Heart right ventricle (tissue), 16 donors: ENCODE measurements at regions not wholly inside any gene's neighbourhood (a gene's known extent, or its start where the extent isn't known, plus 50 kb on each side); places are given as distances from the start of the nearest gene placed in this dataset.
A peak's percentile ranks its signal among the peaks of the same experiment; 100 is the strongest.

Source experiments
- ATAC-seq, 8 donors: fragments of 200-7000 bp; cut with Tn5 transposase; one replicate each; pipeline ENCODE4 v1.9.1; 2020; ENCODE audit warnings: mild to moderate bottlenecking in 8 of 8, moderate library complexity in 8 of 8, moderate number of reproducible peaks in 1 of 8
- DNase-seq, 2 donors: peaks; one replicate each; pipeline ENCODE4 v3.0.0-alpha.2; 2020
- H3K27ac ChIP-seq, 10 donors: fragments of 200-600 bp; sonication (generic) in 2 of 10; one replicate each; pipeline versions ENCODE4 v1.5.0 to v1.8.0; 2020 to 2022; ENCODE audit warnings: mild to moderate bottlenecking in 3 of 10
- H3K27me3 ChIP-seq, 7 donors: fragments of 200-600 bp; one replicate each; pipeline ENCODE4 v1.8.0; 2021 to 2022; ENCODE audit warnings: mild to moderate bottlenecking in 2 of 7
- H3K36me3 ChIP-seq, 9 donors: fragments of 200-600 bp; sonication (generic) in 1 of 9; one replicate each; pipeline versions ENCODE4 v1.5.0 to v1.8.0; 2020 to 2022; ENCODE audit warnings: mild to moderate bottlenecking in 2 of 9
- H3K4me1 ChIP-seq, 9 donors: fragments of 200-600 bp; sonication (generic) in 1 of 9; one replicate each; pipeline versions ENCODE4 v1.5.0 to v1.8.0; 2020 to 2022; ENCODE audit warnings: mild to moderate bottlenecking in 4 of 9
- H3K4me3 ChIP-seq, 10 donors: fragments of 200-600 bp; sonication (generic) in 2 of 10; one replicate each; pipeline versions ENCODE4 v1.5.0 to v1.8.0; 2020 to 2022; ENCODE audit warnings: mild to moderate bottlenecking in 7 of 10, moderate library complexity in 2 of 10
- H3K9me3 ChIP-seq, 11 donors: fragments of 200-600 bp in 10 of 11; sonication (generic) in 2 of 11; one replicate each; pipeline versions ENCODE4 v1.5.0 to v1.8.0; 2013 to 2022; ENCODE audit warnings: mild to moderate bottlenecking in 2 of 11, control low read depth in 1 of 11, moderate library complexity in 1 of 11
- WGBS, 2 donors: extraction: QIAGEN DNeasy Blood & Tissue Kit; methylation state at CpG; one replicate each; pipeline ENCODE4 v1.1.7; 2013; ENCODE audit warnings: inconsistent platforms in 1 of 2; 5-methylcytosine and 5-hydroxymethylcytosine counted together
- intact Hi-C, 10 donors: fragments of 100-400 bp; cut with DNase I; formaldehyde crosslinking; loops; one replicate each; pipeline versions ENCODE4 v1.11.1 to v1.14.2; 2022
- TF ChIP-seq, protein P1 (sequence below), 9 donors: fragments of 200-600 bp; sonication (generic) in 2 of 9; IDR thresholded peaks; one replicate each; pipeline versions ENCODE4 v1.5.0 to v1.8.0; 2021 to 2022; ENCODE audit warnings: antibody characterized with exemption in 9 of 9, mild to moderate bottlenecking in 5 of 9, moderate library complexity in 1 of 9
- donor health status: Arrhythmogenic right ventricular cardiomyopathy.
- donor health status: ischemic (EF 13 %, LVEDD 7.1; RV severe dilation, severe dysfunction).
- donor health status: healthy with polysubstance abuse.
- donor health status: DM: no; HTN: yes; CAD: no.
- donor health status: DM: no; HTN: no; CAD: no.
- donor health status: ischemic (EF 25% LVEDD 6.9; RV normal size, moderate dysfunction).
- donor health status: ischemic (EF 25% LVEDD 5.7; RV mildly dilated, moderate dysfunction).
- donor health status: healthy.
- donor health status: DM: yes; HTN: yes; CAD: no.
- donor health status: Ischemic cardiomyopathy.
- donor health status: ischemic (EF 35%, LVEDD 5.7; RV mildly dilated, moderate dysfunction).
- donor health status: nonischemic (EF 11% LVEDD 7.7; RV severe dilation, severe dysfunction).
- donor health status: DM: yes; HTN: yes; CAD: no.
- donor health status: PGD.
- donor health status: ischemic (EF 29% LVEDD 5.4; RV normal size, mild dysfunction).
- donor health status: nonischemic (EF 23%, LVEDD 6.1; RV moderate dilation, normal function).

DNA sequence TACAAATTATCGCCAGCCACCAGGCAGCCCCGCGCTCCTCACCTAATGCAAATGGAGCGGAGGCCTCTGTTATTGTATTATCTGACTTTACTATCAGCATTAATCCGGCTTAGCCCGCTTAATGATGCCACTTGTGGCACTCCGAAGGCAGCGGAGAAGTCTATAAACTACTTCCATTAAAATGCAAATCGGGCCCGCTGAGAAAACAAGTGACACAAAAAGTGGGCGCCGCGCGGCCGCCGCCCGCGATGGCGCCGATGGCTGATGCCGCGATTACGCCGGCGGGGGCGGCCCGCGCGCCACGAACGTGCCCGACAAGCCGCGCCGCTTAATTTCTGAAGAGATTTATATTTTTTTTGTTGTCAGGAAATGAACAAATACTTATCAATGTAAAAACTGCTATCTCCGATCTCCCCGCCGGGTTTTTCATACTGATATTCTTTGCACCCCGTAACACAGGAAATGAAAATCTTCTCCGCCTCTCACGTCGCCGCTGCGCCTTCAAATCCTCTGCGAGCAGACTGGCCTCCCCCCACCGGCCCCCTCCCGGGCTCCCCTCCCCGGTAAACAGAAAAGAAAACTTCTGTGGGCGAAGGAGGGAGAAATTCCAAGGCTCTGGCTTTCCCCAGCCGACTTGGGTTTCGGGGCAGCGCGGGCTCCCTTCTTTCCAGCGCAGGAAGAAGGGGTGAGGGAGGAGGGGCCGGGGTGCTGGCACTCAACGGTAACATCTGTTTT is 221.8 kb downstream of the INSIG2 start:
- Histone ChIP-seq H3K4me3 (peak overlapping the region; percentile 2 to 61 (median 52)), H3K9me3 (peaks cover 0 to 8% (median 0%) of the 10 kb centered on the region in 11 donors), H3K27ac (peak overlapping the region in 2 of 10 donors; percentile 17 to 79), H3K27me3 (peaks cover 0 to 66% (median 62%) of the 10 kb centered on the region in 7 donors), H3K36me3 (no peaks in the 10 kb centered on the region), H3K4me1 (peaks cover 0 to 7% (median 0%) of the 10 kb centered on the region in 9 donors)
- TF ChIP-seq, protein P1, sequence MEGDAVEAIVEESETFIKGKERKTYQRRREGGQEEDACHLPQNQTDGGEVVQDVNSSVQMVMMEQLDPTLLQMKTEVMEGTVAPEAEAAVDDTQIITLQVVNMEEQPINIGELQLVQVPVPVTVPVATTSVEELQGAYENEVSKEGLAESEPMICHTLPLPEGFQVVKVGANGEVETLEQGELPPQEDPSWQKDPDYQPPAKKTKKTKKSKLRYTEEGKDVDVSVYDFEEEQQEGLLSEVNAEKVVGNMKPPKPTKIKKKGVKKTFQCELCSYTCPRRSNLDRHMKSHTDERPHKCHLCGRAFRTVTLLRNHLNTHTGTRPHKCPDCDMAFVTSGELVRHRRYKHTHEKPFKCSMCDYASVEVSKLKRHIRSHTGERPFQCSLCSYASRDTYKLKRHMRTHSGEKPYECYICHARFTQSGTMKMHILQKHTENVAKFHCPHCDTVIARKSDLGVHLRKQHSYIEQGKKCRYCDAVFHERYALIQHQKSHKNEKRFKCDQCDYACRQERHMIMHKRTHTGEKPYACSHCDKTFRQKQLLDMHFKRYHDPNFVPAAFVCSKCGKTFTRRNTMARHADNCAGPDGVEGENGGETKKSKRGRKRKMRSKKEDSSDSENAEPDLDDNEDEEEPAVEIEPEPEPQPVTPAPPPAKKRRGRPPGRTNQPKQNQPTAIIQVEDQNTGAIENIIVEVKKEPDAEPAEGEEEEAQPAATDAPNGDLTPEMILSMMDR (IDR thresholded peaks at IDR 0.05), result no peak
- DNase-seq (peak in 1 of 2 donors; percentile 13), ATAC-seq (peak in 1 of 8 donors; percentile 28)
- intact Hi-C loops, result no loop called here
- 2% methylated on average over 56 of the region's 56 CpGs for WGBS, 2 donors

DNA sequence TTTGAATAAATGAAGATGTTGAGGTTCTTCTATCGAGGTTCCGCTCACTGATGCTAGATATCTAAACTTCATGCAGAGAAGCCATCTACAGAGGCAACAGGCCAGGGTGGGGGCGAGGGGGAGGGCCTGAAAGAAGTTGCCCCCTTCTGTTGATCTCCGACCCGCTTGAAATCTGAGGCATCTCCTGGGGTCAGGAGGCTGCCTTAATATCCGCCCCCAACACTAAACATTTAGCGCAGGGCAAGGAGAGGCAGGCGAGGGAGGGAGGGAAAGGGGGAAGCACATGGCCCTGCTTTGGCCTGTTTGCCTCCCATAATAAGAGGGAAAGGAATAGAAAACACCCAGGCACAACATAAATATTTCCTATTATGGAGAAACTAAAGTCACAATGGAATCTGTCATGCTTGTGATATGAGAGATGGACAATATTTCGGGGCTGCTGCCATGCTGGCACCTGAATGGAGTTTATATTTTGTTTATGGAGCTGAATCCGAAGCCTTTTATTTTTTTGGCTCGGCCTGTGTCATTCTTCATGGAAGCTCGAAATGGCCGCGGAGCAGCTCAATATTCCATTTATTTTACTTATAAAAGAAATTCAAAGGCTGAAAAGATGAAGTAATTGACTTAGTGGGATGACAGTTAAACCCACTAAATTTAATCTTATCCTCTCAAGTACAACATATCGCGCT is 221.1 kb downstream of the INSIG2 start:
- intact Hi-C loops, result no loop called here
- peak overlapping the region in 2 of 10 donors; percentile 17 to 79 for H3K27ac ChIP-seq
- H3K4me1 ChIP-seq, result peaks cover 0 to 7% (median 0%) of the 10 kb centered on the region in 9 donors
- ATAC-seq (no peak), DNase-seq (no peak)
- 54 to 56% methylated on average over 16 of the region's 16 CpGs for WGBS, 2 donors
- H3K9me3 ChIP-seq, result peaks cover 0 to 8% (median 0%) of the 10 kb centered on the region in 11 donors
- TF ChIP-seq, protein P1 (IDR thresholded peaks at IDR 0.05), result no peak
- H3K36me3 ChIP-seq, result no peaks in the 10 kb centered on the region
- H3K4me3 ChIP-seq, result peak overlapping the region; percentile 2 to 61 (median 52)
- H3K27me3 ChIP-seq, result peaks cover 0 to 66% (median 59%) of the 10 kb centered on the region in 7 donors

DNA sequence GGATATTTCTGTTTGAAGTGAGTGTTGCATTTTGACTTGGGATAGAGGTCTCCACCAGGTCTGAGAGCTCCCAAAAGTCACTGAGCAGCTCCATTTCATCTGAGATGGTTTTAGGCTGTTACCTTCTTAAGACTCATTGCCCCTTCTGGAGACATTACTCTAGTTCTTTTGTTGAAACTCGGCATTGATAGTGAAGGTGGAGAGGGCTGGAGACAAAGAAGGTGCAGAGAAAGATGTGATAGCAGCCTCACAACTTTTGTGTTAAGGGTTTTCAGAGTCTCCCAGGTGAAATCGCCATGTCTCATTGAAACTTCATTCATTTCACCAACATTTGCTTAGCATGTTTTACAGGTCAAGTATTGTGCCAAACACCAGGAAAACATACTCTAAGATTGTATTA is 219.6 kb downstream of the INSIG2 start:
- TF ChIP-seq, protein P1 (IDR thresholded peaks at IDR 0.05), result no peak
- Histone ChIP-seq H3K27ac (no peak overlapping the region), H3K4me3 (no peak overlapping the region), H3K36me3 (no peaks in the 10 kb centered on the region), H3K4me1 (peaks cover 0 to 7% (median 0%) of the 10 kb centered on the region in 9 donors), H3K27me3 (peaks cover 0 to 61% (median 55%) of the 10 kb centered on the region in 7 donors), H3K9me3 (peaks cover 0 to 8% (median 0%) of the 10 kb centered on the region in 11 donors)
- WGBS, 2 donors, result 49 to 82% methylated on average over 2 of the region's 2 CpGs
- DNase-seq (no peak), ATAC-seq (no peak)
- intact Hi-C loops, result no loop called here

DNA sequence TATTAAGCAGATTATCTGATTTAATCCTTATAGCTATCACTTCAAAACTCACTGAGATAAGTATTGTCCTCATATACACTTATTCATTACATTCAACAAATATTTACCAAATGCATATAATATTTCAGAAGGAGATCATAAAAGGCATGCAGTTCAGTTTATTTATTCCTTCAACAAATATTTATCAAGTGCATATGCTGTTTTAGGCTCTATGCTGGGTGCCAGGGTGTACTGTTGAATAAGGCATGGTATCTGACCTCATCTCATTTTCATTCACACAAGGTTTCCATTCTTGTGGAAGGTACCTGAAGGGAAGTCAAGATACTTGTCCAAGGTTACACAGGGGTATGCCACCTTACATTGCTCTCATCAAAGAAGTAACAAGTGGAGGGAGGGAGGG is 213.0 kb downstream of the INSIG2 start:
- no peak for DNase-seq

More for the DNA sequence above, 213.0 kb downstream of the INSIG2 start:
- Histone ChIP-seq H3K4me1 (no peaks in the 10 kb centered on the region), H3K27me3 (peaks cover 0 to 31% (median 8%) of the 10 kb centered on the region in 7 donors), H3K27ac (no peak overlapping the region), H3K4me3 (no peak overlapping the region), H3K36me3 (no peaks in the 10 kb centered on the region), H3K9me3 (no peaks in the 10 kb centered on the region)
- ATAC-seq, result no peak
- TF ChIP-seq, protein P1 (IDR thresholded peaks at IDR 0.05), result no peak
- intact Hi-C loops, result no loop called here
